CD4-positive, alpha-beta T cell treated with Interleukin-15 for 4 hours (primary cell): ENCODE measurements at regions not wholly inside any gene's neighbourhood (a gene's known extent, or its start where the extent isn't known, plus 50 kb on each side); places are given as distances from the start of the nearest gene placed in this dataset.
A peak's percentile ranks its signal among the peaks of the same experiment; 100 is the strongest.
"Not testable (repeated sequence)": the region's sequence is repeated elsewhere in the genome, so short reads cannot be mapped to it uniquely, and the experiment has no call there.

Experiments
- DNase-seq: peaks from one replicate; pipeline ENCODE4 v3.0.0-alpha.2; 2020; ENCODE audit warnings: low spot score

- DNase-seq = not testable (repeated sequence)
These were observed 52.4 kb upstream of the EHHADH start for GRCh38 chr3:185306286-185306685.

GRCh38 chr3:185306847-185307246 lies 53.0 kb upstream of the EHHADH start:
- DNase-seq = no peak

GRCh38 chr3:185308126-185308754 lies 54.4 kb upstream of the EHHADH start:
- peak; percentile 46 for DNase-seq

- no peak for DNase-seq
These were observed 53.6 kb upstream of the MAP3K13 start for GRCh38 chr3:185309302-185309701.

- no peak for DNase-seq
These were observed 53.1 kb upstream of the MAP3K13 start for GRCh38 chr3:185309795-185310194.

- DNase-seq = no peak
These were observed 50.9 kb upstream of the MAP3K13 start for GRCh38 chr3:185311991-185312390.
